Activated CD4-positive, alpha-beta memory T cell treated with anti-CD3 and anti-CD28 coated beads for 36 hours (primary cell): ENCODE measurements at regions not wholly inside any gene's neighbourhood (a gene's known extent, or its start where the extent isn't known, plus 50 kb on each side); places are given as distances from the start of the nearest gene placed in this dataset.

Experiments used
- CTCF ChIA-PET: fragments of 350-600 bp; sonication (Branson Sonifier 250); formaldehyde crosslinking; loops from one replicate; lab custom pipeline; 2021; ENCODE audit warnings: antibody characterized with exemption, inconsistent platforms; lab: Charles Lee
- POLR2A ChIA-PET: fragments of 350-600 bp; sonication (Branson Sonifier 250); formaldehyde crosslinking; loops from one replicate; lab custom pipeline; 2021; ENCODE audit warnings: antibody characterized with exemption; lab: Charles Lee
- DNase-seq: peaks from one replicate; pipeline ENCODE4 v3.0.0-alpha.2; 2020
- H3K27ac Mint-ChIP-seq: one replicate; pipeline ENCODE4 v1.8.0; 2021; ENCODE audit warnings: mixed read lengths
- H3K27me3 Mint-ChIP-seq: one replicate; pipeline ENCODE4 v1.8.0; 2021; ENCODE audit warnings: mixed read lengths
- H3K36me3 Mint-ChIP-seq: one replicate; pipeline ENCODE4 v1.8.0; 2021; ENCODE audit warnings: mixed read lengths
- H3K4me1 Mint-ChIP-seq: one replicate; pipeline ENCODE4 v1.8.0; 2021; ENCODE audit warnings: low read depth, mixed read lengths
- H3K4me3 Mint-ChIP-seq: one replicate; pipeline ENCODE4 v1.8.0; 2021; ENCODE audit warnings: mild to moderate bottlenecking, mixed read lengths
- H3K9me3 Mint-ChIP-seq: one replicate; pipeline ENCODE4 v1.8.0; 2021; ENCODE audit warnings: mixed read lengths
- intact Hi-C: fragments of 100-400 bp; cut with micrococcal nuclease; formaldehyde crosslinking; loops from one replicate; pipeline ENCODE4 v1.15.1; 2023

DNA sequence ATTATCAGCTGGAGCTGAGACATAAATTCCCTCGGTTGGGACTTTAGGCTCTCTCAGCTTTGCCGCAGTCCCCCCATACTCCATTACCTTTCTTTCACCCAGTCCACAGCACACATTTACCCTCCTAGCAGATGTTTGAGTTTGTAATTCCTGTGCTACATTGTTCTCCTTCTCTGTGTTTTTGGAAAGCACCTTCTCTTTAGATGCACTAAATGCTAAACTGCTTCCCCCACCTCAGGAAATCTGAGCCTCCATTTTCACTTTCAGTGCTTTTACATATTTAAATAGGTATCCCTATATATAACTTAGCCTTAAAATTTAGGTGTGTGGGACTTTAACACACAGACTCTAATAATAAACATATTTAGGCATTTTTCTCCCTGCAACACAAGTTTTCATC lies 356.9 kb downstream of the NFIB start:
- Mint-ChIP-seq H3K4me3 (no peak overlapping the region), H3K36me3 (no peaks in the 10 kb centered on the region), H3K27ac (no peak overlapping the region), H3K27me3 (no peaks in the 10 kb centered on the region), H3K4me1 (no peaks in the 10 kb centered on the region), H3K9me3 (no peaks in the 10 kb centered on the region)
- ChIA-PET POLR2A (interaction anchor here (0.6 kb wide), 1 partner anchor 172 kb away, joined by 3 read pairs; no protein-coding TSS in a partner anchor), CTCF (no interaction called here)
- intact Hi-C loops: no loop called here
- DNase-seq: no peak

DNA sequence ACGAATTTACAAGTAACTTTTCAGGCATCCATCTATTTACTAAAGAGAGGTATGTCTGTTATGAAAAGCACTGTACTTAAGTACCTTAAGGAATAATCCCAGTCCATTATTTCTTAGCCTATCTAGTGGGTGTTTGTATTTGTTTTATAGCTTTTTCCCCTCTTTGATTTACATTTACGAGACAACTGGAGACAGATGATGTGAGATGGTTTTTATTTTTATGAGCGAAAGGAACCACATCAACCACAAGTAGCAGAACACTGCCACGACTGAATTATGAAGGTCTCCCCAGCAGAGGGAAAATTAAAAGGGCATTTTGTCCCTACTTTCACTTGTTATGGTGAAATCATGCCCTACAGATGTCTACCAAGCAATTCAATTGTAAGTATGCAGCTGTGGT lies 357.8 kb downstream of the NFIB start:
- H3K4me3 Mint-ChIP-seq: no peak overlapping the region
- ChIA-PET CTCF (no interaction called here), POLR2A (no interaction called here)
- no peaks in the 10 kb centered on the region for H3K4me1 Mint-ChIP-seq
- H3K36me3 Mint-ChIP-seq: no peaks in the 10 kb centered on the region
- intact Hi-C loops: no loop called here
- no peaks in the 10 kb centered on the region for H3K27me3 Mint-ChIP-seq
- H3K9me3 Mint-ChIP-seq: peaks cover 2% of the 10 kb centered on the region
- H3K27ac Mint-ChIP-seq: no peak overlapping the region
- no peak for DNase-seq

DNA sequence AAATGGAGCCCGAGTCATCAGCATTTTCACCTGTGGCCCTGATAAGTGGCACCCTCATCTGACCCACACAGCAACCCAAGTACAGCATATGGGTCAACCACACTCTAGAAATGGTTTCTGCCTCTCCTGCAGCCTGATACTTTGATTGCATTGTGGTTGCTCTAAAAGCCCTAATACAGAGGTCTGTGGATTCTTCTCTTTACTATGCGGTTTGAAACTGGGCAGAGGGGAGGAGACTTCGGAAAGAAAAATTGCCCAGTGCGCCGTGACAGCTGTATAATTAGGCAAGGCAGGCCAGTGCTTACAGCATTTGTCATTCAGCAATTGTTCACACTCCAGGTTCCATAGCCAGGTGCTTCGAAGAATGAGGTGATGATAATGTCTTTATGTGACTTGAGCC lies 361.0 kb downstream of the NFIB start:
- intact Hi-C loops: no loop called here
- DNase-seq: no peak
- Mint-ChIP-seq H3K9me3 (peaks cover 2% of the 10 kb centered on the region), H3K4me3 (no peak overlapping the region), H3K27me3 (no peaks in the 10 kb centered on the region), H3K36me3 (no peaks in the 10 kb centered on the region), H3K4me1 (no peaks in the 10 kb centered on the region), H3K27ac (no peak overlapping the region)
- POLR2A ChIA-PET: no interaction called here
- CTCF ChIA-PET: no interaction called here

DNA sequence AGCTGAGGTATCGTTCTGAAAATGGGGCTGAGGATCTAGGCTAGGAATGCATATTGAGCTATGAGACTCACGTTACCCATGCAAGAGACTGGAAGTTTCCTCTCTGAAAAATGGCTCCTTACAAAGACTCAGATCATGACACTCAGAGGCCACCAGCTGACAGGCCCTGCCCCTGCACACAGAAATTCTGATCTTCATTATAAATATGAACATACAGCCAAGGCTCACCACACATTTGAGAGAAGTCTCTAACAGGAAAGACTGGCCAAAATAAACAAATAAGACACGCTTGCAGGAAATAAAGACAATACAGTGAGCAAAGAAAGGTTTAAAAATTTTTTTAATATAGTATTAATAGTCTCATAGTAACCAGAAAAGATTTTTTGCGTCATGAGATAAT lies 365.9 kb downstream of the NFIB start:
- ChIA-PET CTCF (no interaction called here), POLR2A (no interaction called here)
- no peak for DNase-seq
- intact Hi-C loops: no loop called here
- Mint-ChIP-seq H3K36me3 (no peaks in the 10 kb centered on the region), H3K27me3 (no peaks in the 10 kb centered on the region), H3K4me3 (no peak overlapping the region), H3K4me1 (no peaks in the 10 kb centered on the region), H3K27ac (no peak overlapping the region), H3K9me3 (peaks cover 2% of the 10 kb centered on the region)

DNA sequence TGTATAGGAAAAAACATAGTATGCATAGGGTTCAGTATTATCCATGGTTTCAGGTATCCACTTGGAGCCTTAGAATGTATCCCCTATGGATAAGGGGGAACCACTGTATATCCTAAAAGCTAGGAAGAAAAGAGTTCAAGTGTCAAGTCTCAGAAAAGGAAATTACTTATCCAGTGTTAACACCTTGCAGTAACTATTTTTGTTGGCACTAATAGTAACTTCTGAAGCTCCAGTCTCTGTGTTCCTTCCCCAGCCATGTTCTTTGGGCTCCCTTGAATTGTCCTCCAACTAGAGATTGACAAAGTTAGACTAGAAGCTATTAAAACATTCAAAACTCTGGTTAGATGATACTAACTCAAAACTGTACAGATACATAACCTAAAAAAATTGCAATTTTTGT lies 370.8 kb downstream of the NFIB start:
- no peak for DNase-seq
- H3K27me3 Mint-ChIP-seq: no peaks in the 10 kb centered on the region
- ChIA-PET CTCF (no interaction called here), POLR2A (no interaction called here)
- no peaks in the 10 kb centered on the region for H3K4me1 Mint-ChIP-seq
- H3K36me3 Mint-ChIP-seq: no peaks in the 10 kb centered on the region
- no peaks in the 10 kb centered on the region for H3K9me3 Mint-ChIP-seq
- intact Hi-C loops: no loop called here
- no peak overlapping the region for H3K4me3 Mint-ChIP-seq
- no peak overlapping the region for H3K27ac Mint-ChIP-seq

DNA sequence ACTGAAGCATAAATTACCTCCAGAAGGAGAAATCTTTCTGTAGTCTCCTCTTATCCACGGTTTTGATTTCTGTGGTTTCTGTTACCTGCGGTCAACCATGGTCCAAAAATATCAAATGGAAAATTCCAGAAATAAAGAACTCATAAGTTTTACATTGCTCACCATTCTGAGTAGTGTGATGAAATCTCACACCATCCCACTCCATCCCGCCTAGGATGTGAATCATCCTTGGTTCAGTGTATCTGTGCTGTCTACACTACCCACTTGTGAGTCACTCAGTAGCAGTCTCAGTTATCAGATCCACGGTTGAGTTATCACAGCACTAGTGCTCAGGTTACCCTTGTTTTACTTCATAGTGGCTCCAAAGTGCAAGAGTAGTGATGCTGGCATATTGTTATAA lies 371.2 kb downstream of the NFIB start:
- ChIA-PET CTCF (no interaction called here), POLR2A (no interaction called here)
- Mint-ChIP-seq H3K27ac (no peak overlapping the region), H3K9me3 (no peaks in the 10 kb centered on the region), H3K36me3 (no peaks in the 10 kb centered on the region), H3K4me3 (no peak overlapping the region), H3K27me3 (no peaks in the 10 kb centered on the region), H3K4me1 (no peaks in the 10 kb centered on the region)
- intact Hi-C loops: no loop called here
- DNase-seq: peak; percentile 40

DNA sequence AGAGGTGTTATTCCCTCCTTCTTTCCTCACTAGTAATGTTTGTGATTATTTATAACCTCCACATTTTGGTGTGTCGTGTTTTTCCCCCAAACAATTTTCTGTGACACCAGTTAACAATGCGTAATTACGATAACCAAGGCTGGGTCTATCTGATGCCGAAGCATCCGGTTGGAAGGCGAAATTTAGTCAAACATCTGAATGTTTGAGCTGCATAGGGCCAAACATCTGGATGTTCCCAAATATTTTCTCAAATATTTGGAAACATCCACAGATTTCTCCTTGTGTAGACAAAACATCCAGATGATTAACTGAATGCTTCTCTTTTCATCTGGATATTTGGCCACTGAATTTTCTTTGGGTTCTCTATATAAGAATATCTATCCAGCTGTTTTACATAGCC lies 371.7 kb downstream of the NFIB start:
- no peaks in the 10 kb centered on the region for H3K9me3 Mint-ChIP-seq
- ChIA-PET CTCF (no interaction called here), POLR2A (no interaction called here)
- no peaks in the 10 kb centered on the region for H3K36me3 Mint-ChIP-seq
- intact Hi-C loops: no loop called here
- H3K27ac Mint-ChIP-seq: no peak overlapping the region
- no peak for DNase-seq
- no peaks in the 10 kb centered on the region for H3K4me1 Mint-ChIP-seq
- no peaks in the 10 kb centered on the region for H3K27me3 Mint-ChIP-seq
- no peak overlapping the region for H3K4me3 Mint-ChIP-seq

DNA sequence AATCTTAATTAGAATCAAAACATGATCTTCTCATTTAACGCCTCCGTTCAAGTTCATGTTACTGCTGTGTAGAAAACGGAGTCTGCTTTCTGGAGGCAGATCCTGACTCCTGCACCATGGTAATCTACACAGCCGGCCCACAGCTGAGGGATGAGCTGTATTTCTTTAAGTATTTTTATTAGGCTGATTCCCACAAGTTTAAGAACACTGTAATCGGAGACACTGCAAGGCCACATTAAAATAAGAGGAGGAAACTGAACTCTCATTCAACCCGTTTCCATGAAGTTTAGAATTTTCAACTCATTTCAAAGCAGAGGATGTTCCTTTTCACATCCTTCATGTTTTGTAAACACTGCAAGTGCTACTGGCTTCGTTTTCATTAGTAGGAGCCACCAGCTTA lies 372.2 kb downstream of the NFIB start:
- no peak for DNase-seq
- no peak overlapping the region for H3K4me3 Mint-ChIP-seq
- H3K9me3 Mint-ChIP-seq: no peaks in the 10 kb centered on the region
- ChIA-PET CTCF (no interaction called here), POLR2A (no interaction called here)
- intact Hi-C loops: no loop called here
- no peaks in the 10 kb centered on the region for H3K36me3 Mint-ChIP-seq
- no peaks in the 10 kb centered on the region for H3K4me1 Mint-ChIP-seq
- no peaks in the 10 kb centered on the region for H3K27me3 Mint-ChIP-seq
- no peak overlapping the region for H3K27ac Mint-ChIP-seq

DNA sequence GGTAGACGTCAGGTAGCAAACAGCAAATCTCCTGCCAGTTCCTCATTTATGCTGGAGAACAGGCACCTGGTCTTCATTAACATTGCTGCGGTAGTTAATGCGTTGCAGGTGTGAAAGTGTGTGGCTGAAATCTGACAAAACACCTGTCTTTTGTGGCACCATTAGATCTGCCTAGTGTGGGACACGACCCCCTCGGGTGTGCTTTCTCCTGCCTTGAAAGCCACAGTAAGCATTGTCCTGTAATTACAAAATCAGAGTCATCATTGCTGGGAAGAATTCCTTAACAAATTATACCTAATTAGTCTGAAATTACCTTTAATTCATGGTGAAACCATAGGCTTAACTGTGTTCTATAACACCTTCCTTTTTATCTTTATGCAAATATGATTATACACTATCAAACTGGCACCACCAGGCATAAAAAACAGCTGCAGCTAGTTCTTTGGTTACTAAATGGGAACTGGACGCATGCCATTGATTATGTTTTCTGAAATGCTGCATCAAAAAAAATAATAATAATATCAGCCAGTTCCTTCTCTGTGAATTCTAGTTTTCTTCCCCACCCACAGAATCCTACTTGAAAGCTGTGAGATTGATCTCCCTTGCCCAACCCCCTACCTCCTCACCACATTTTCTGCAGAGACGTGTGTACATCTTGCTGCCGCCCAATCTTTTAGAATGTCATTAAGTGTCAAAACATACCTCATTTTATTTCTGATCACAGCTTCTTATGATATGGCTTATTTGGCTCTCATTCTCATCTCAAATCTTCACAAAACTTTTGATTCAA lies 374.0 kb downstream of the NFIB start:
- H3K36me3 Mint-ChIP-seq: no peaks in the 10 kb centered on the region
- intact Hi-C loops: no loop called here
- no peaks in the 10 kb centered on the region for H3K9me3 Mint-ChIP-seq
- ChIA-PET CTCF (no interaction called here), POLR2A (no interaction called here)
- no peaks in the 10 kb centered on the region for H3K4me1 Mint-ChIP-seq
- no peak overlapping the region for H3K4me3 Mint-ChIP-seq
- no peaks in the 10 kb centered on the region for H3K27me3 Mint-ChIP-seq
- no peak overlapping the region for H3K27ac Mint-ChIP-seq
- no peak for DNase-seq

DNA sequence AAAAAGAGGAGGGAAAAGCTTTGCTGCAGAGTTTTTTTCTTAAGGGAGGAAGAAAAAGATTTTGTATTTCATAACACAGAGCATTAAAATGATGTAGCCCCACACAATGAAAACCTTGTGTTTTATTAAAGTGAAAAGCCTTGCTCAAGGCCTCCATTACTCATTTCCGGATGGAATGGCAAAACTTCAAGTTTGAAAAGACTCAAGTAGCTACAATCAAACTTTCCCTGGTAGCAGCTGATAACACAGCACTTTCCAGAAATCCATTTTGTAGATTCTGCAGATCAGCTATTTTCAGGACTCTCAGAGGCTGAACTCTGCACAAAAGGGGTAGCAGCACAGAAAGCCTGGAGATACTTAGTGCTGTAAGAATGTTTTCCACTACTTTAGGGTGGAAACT lies 374.8 kb downstream of the NFIB start:
- POLR2A ChIA-PET: no interaction called here
- Mint-ChIP-seq H3K36me3 (no peaks in the 10 kb centered on the region), H3K27me3 (no peaks in the 10 kb centered on the region), H3K27ac (no peak overlapping the region), H3K4me1 (no peaks in the 10 kb centered on the region), H3K4me3 (no peak overlapping the region), H3K9me3 (no peaks in the 10 kb centered on the region)
- CTCF ChIA-PET: no interaction called here
- no peak for DNase-seq
- intact Hi-C loops: no loop called here

DNA sequence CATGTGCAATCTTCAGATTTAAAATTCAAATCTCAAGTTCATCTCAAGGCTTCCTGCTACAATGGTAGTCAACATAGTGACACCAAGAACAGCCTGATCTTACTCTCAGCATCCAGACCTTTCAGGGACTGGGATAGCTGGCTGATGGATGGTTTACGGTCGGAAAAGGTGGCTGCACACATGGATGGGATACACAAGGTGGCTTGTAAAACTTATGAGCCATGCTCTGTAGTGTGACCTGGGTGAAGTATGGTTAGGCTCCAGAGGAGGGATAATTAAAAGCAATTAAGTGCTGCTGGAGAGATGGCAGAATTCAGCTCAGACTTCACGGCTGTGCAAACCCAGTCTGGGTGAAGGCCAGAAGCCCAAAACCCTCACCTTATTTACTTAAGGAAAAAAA lies 379.5 kb downstream of the NFIB start:
- intact Hi-C loops: no loop called here
- Mint-ChIP-seq H3K9me3 (no peaks in the 10 kb centered on the region), H3K4me3 (no peak overlapping the region), H3K4me1 (no peaks in the 10 kb centered on the region), H3K27ac (no peak overlapping the region), H3K36me3 (no peaks in the 10 kb centered on the region), H3K27me3 (no peaks in the 10 kb centered on the region)
- CTCF ChIA-PET: no interaction called here
- no peak for DNase-seq
- POLR2A ChIA-PET: no interaction called here

DNA sequence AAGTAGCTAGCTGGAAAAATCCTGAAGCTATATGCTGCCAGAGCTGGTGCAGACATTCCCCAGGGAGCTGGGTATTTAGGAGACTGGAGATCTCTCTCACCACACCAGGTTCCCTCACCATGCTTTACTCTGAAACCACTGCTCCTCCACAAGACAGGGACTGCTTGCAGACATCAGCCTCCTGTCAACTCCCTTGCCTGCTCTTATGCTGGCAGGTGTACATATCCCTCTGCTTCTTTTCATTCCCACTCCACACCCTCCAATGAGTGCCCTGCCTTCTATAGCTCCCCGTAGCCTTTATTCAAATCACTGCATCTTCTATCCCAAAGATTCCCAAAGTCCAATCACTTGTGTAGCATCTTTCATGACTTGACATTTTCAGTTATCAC lies 380.7 kb downstream of the NFIB start:
- ChIA-PET CTCF (no interaction called here), POLR2A (no interaction called here)
- DNase-seq: no peak
- Mint-ChIP-seq H3K9me3 (no peaks in the 10 kb centered on the region), H3K36me3 (no peaks in the 10 kb centered on the region), H3K4me1 (no peaks in the 10 kb centered on the region), H3K4me3 (no peak overlapping the region), H3K27ac (no peak overlapping the region), H3K27me3 (no peaks in the 10 kb centered on the region)
- intact Hi-C loops: no loop called here

DNA sequence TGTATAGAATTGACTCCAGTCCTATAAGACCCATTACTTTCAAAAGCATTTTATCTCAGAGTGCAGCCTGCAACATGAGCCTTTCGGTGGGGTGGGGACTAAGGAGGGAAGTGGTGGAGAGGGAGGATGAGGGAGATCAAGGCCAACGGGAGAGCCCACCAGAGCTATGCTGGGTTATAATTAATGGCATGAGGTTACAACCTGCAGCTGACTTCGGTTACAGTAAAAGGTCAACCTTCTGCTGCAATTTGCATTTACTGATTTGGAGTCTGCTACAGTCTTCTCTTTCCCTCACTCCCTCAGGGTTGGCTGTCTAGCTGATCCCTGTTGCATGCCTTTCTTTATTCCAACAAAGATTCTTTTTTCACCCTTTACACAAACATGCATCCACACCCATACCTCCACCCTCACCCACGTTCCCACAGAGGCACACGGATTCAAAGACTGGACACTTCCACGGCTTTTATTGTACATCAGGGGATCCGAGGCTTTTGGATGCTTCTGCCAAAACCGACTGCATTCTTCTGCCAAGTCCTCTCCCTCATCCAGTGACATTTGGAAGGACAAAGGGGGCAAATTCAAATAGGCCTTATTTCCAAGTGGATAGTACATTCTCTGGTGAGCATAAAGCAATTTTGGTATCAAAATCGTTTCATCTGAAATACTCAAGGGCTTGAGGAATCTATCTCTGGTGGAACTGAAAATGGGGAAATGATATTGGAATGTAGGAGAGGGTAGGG lies 381.2 kb downstream of the NFIB start:
- H3K4me3 Mint-ChIP-seq: no peak overlapping the region
- intact Hi-C loops: no loop called here
- DNase-seq: no peak
- H3K27ac Mint-ChIP-seq: no peak overlapping the region
- H3K9me3 Mint-ChIP-seq: no peaks in the 10 kb centered on the region
- ChIA-PET POLR2A (no interaction called here), CTCF (no interaction called here)
- no peaks in the 10 kb centered on the region for H3K27me3 Mint-ChIP-seq
- H3K4me1 Mint-ChIP-seq: no peaks in the 10 kb centered on the region
- no peaks in the 10 kb centered on the region for H3K36me3 Mint-ChIP-seq
